NCI-H1048 (cell line): ENCODE measurements at regions not wholly inside any gene's neighbourhood (a gene's known extent, or its start where the extent isn't known, plus 50 kb on each side); places are given as distances from the start of the nearest gene placed in this dataset.
A peak's percentile ranks its signal among the peaks of the same experiment; 100 is the strongest.
"Not testable (repeated sequence)": the region's sequence is repeated elsewhere in the genome, so short reads cannot be mapped to it uniquely, and the experiment has no call there.

ENCODE experiments used
- DNase-seq: peaks from one replicate; lab custom pipeline; 2025; lab: John Stamatoyannopoulos, UW

DNA sequence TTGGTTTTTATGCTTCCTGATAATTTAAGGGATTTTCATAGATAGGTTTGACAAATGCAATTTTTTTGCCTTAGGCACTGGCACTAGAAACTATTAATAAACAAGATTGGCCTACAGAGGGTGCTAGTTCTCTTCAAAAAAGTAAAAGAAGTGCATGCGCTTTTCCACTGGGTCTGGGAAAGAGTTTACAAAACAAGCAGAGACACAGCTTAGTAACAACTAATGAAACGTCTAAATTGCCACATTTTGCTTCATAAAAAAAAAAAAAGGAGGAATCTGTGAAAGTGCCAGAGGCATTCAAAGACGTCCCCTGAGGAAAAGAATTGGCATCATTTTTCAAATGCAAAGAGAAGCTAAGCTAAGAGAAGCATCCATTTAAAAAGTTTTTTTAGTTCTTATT, 58.3 kb upstream of the EEA1 start:
- peak; percentile 36 for DNase-seq

- no peak for DNase-seq
Measured at GRCh38 chr12:92987846-92988621, 58.9 kb upstream of the EEA1 start.

- no peak for DNase-seq
Measured at GRCh38 chr12:92988622-92989130, 59.6 kb upstream of the EEA1 start.

GRCh38 chr12:92989715-92990484, 60.8 kb upstream of the EEA1 start:
- DNase-seq: no peak

DNA sequence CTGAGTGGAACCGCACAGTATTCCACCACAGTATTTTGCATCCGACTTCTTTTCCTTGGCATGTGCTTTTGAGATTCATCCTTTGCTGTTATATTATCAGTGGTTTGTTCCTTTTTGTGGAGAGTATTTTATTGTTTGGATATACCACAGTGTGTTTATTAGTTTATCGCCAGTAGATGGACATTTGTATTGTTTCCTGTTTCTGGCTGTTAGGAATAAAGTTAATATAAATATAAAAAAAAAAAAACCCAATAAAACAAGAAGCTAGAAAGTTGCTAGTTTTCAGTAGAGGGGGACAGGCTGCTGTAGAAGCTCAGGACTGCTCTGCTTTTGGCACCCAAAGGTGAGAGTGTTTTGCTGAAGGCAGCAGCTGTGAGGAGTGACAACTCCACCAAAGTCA, 62.0 kb upstream of the EEA1 start:
- DNase-seq: no peak

GRCh38 chr12:92992041-92992440, 62.9 kb upstream of the EEA1 start:
- no peak for DNase-seq

DNA sequence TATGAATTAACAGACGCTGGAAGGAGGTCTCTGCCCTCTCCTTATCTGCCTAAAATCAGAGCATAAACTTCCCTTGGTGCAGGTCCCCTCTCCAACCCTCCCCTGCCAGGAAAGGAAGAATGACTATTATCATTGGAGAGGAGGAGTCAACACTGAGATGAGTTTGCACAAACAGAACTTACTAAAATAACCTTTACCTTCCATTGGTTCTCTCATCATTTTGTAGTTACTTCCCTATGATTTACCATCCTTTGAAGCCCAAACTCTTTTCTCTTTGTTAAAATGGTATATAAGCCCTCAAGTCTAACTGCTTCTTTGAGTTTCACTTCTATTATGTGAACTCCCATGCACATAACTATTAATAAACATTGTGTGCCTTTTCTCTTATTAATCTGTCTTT, 64.2 kb upstream of the EEA1 start:
- no peak for DNase-seq

DNA sequence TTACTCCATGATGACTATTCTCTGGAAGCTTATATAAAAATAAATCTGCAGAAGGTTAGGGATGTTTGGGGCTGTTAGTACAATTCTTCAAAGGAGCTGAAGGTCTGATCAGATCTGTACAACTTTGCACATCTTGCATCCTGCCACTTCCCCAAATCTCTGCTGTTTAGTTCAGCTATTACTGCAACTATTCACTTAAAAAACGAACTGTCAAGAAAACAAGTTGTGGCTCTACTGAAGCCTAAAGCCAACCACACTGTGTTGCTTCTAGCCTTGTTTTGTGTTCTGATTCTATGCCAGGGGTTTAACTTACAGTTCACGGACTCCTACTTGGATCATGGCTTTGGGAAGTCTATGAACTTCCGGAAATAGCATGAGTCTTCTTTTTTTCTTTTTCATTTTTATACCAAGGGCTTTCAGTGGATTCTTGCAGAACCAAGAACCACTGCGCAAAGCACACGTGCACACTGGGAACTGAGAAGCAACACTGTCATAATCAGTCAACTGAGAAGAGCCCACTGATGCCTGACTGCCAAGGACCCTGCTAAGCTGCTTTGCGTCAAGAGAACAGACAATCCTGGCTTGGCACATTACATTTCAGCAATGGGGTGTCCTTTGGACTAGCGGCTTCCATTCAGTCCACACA, 66.3 kb upstream of the EEA1 start:
- no peak for DNase-seq

DNA sequence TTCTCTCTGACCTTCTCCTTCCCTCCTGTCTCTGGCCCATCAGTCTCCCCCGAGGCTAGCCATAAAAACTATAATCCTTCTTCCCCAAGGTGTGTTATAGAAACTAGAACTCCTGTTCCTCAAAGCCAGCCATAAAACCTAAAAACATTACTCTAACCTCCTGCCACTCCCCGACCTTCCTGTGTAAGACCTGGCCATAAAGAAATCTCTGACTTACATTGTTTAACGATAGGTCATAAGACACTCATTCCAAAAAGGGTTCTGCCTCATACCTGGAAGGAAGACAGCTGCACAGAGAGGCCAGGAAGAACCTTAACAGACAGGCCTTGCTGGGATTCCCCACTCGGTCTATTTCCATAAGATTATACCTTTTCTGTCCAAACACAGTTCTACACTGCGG, 70.9 kb upstream of the EEA1 start:
- DNase-seq: no peak

DNA sequence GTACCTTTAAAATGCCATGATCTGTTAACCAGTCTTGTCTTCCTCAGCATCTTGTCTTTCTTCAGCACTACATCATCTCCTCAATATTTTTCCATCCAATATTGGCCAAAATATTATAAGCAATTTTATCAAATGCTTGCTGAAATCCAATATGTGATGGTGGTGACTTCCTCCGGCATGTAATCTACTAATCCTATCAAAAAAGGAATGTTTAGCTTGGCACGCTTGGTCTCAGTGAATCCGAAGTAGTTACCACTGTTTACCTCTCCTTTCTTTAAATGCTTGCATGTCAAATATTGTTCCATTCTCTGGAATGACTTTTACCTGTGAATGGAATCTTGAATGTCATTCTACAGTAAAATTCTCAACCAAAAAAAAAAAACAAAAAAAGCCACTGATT, 72.3 kb upstream of the EEA1 start:
- no peak for DNase-seq

DNA sequence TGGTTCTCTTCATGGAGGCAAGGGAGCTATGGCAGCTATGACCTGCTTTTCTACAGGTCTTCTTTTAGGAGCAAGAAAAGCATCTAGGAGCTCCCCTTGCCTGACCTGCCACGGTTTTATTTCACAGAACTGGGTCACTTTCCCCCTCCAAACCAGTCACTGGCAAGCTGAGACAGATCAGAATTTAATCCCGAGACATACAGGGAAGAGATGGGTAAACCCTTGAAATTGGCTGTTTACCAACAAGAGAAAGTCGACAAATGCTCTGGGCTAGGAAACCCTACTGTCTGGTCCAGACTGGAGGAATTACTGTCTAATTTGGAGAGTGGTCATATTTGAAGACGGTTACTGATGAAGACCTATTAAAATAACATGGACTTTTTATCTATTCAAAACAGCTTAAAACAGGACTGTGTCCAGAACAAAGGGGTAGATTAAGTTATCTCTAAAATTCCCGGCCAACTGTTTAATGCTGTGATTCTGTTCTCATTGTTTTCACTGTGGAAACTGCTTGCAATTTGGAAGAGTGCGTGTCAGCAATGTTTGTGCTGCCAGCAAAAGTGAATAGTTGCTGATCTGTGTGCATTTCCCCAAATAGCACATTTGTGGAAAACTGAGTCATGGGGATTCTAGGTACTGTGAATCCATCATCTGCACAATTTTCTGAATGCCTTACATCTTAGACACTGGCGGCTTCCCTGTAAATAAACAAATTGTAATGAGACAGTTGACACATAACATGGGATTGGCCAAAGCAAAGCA, 73.4 kb upstream of the EEA1 start:
- DNase-seq: no peak

GRCh38 chr12:93003531-93004239, 74.6 kb upstream of the EEA1 start:
- DNase-seq: no peak

GRCh38 chr12:93005928-93006392, 76.9 kb upstream of the EEA1 start:
- no peak for DNase-seq

- DNase-seq: no peak
Measured at GRCh38 chr12:93006471-93007208, 77.5 kb upstream of the EEA1 start.

DNA sequence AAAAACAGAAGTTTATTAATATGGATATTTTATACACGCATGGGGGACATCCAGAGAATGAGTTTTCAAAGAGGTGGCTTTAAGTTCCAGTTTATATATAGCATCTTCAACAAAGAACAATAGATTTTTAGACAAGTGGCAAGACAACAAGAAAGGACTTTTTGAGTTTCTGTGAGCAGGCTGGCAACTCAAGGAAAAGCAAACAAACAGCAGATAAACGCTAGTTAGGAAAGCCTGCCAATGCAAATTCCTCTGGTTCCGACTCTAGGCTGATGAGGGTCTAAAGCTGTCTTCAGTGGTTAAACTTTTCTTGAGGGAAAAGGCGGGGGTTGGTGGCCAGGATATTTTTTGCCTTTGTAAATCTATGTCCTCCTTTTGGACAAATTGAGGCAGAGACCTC, 78.4 kb upstream of the EEA1 start:
- DNase-seq: no peak

- no peak for DNase-seq
Measured at GRCh38 chr12:93008044-93008778, 79.1 kb upstream of the EEA1 start.

DNA sequence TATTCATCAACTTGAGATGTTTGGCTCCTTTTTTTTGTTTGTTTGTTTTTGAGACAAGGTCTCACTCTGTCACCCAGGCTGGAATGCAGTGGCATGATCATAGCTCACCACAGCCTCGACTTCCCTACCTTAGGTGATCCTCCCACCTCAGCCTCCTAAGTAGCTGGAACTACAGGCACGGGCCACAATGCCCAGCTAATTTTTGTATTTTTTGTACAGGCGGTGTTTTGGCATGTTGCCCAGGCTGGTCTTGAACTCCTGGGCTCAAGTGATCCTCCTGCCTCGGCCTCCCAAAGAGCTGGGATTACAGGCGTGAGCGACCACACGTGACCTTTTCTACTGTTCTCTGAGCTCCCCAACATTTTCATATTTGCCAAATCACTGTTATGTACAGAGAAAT, 79.8 kb upstream of the EEA1 start:
- DNase-seq: not testable (repeated sequence)

DNA sequence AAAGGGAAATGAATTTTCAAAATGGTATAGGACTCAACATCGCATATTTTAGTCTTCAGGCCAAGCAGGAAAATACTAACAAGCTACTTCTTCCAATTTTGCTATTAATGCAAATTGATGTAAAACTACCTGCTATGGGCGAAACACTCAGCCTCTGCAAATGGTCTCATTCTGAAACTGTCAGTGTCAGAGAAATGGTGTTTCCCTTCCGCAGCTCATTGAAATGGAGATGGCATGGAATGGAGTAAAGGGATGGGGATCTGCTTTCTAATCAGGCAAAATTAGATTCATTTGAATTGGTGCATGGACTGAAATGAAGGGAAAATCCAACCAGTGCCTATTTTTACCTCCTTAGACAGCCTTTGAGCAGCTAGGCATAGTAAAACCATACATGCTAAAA, 80.4 kb upstream of the EEA1 start:
- DNase-seq: no peak

DNA sequence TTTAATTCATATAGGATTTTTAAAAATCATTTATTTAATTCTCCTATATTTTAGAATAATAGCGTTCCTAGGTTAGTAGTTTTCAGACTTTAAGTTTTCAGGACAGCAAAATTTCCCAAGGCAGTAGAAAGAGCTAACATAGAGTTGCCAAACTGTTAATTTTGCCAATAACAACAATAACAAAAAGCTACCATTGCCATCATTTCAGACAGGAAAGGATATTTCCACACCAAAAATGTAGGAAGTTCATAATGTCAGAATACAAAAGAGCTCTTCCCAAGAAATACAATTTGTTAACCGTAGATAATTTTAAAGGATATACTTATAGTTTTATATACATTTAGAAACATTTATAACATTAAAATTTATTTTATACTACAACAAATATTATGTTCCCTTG, 81.4 kb upstream of the EEA1 start:
- DNase-seq: no peak

- DNase-seq: no peak
Measured at GRCh38 chr12:93011100-93011499, 82.0 kb upstream of the EEA1 start.
